GM12872 (cell line): ENCODE measurements at regions not wholly inside any gene's neighbourhood (a gene's known extent, or its start where the extent isn't known, plus 50 kb on each side); places are given as distances from the start of the nearest gene placed in this dataset.

Source experiments
- TF ChIP-seq, protein P1 (sequence below): IDR thresholded peaks from 3 replicates; pipeline ENCODE4 v1.5.1; 2011; ENCODE audit warnings: low read depth, mild to moderate bottlenecking, low read length, moderate library complexity; ENCODE audit not compliant: insufficient read depth

DNA sequence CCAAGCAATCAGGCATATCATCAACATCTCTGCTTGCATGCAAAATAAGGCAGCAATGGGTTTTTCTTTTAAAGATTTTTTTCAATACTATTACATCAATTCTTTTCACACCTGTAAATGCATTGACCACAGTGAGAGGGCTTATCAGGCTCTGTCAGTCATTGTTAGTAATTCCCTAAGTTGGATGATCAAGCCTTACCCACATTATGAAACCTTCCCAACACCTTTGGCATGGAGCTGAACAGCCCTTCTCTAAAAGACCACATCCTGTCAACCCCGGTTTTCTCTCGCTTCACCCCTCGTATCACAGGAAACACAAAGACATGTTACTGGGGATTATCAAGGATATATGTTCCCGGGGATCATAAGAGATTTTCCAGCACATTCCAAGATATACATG is 135.2 kb upstream of the SLC24A5 start:
- TF ChIP-seq, protein P1, sequence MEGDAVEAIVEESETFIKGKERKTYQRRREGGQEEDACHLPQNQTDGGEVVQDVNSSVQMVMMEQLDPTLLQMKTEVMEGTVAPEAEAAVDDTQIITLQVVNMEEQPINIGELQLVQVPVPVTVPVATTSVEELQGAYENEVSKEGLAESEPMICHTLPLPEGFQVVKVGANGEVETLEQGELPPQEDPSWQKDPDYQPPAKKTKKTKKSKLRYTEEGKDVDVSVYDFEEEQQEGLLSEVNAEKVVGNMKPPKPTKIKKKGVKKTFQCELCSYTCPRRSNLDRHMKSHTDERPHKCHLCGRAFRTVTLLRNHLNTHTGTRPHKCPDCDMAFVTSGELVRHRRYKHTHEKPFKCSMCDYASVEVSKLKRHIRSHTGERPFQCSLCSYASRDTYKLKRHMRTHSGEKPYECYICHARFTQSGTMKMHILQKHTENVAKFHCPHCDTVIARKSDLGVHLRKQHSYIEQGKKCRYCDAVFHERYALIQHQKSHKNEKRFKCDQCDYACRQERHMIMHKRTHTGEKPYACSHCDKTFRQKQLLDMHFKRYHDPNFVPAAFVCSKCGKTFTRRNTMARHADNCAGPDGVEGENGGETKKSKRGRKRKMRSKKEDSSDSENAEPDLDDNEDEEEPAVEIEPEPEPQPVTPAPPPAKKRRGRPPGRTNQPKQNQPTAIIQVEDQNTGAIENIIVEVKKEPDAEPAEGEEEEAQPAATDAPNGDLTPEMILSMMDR: no peak

- TF ChIP-seq, protein P1: no peak
These were observed 133.3 kb upstream of the SLC24A5 start for GRCh38 chr15:47987461-47987860.

- TF ChIP-seq, protein P1: peak; percentile 65
These were observed 132.8 kb upstream of the SLC24A5 start for GRCh38 chr15:47987908-47988532.

DNA sequence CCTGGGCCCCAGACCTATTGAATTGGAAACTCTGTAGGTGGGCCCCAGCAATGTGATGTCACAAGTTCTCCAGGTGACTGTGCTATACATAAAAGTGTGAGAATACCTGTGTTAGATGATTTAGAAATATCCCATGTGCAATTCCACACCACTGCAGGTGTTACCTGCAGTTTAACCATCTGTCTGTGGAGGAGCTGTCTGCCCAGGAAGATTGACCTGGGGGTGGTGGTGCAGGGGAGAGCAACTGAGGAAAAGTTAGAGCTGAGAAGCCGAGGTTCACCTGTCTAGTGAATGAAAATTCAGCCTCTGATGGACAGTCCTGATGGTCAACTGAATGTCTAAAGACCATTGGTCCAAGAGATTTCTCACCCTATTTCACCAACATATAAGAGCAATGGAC is 132.2 kb upstream of the SLC24A5 start:
- TF ChIP-seq, protein P1: no peak

- TF ChIP-seq, protein P1: no peak
These were observed 130.0 kb upstream of the SLC24A5 start for GRCh38 chr15:47990821-47991220.

DNA sequence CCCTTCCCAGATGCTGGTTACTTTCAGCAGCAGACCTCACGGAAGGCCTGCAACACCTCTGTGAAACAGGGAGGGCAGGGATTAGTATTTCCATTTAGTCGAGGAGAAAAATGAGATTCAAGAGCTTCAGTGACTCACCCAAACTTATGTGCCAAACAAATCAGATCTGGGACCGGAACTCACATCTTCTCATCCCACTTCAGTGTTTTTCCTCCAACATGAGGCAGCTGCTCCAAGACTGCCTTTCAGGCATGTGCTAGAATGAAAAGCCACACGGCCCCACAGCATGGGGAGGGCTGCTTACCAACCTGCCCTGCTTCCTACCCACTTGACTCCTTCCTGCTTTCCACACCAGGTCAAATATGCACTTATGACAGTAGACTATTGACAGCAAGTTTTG is 129.4 kb upstream of the SLC24A5 start:
- TF ChIP-seq, protein P1: no peak

- TF ChIP-seq, protein P1: no peak
These were observed 127.7 kb upstream of the SLC24A5 start for GRCh38 chr15:47993051-47993450.
